Right lobe of liver (tissue), 6 donors: ENCODE measurements at regions not wholly inside any gene's neighbourhood (a gene's known extent, or its start where the extent isn't known, plus 50 kb on each side); places are given as distances from the start of the nearest gene placed in this dataset.

Source experiments
- ATAC-seq, 4 donors: fragments of 200-7000 bp; cut with Tn5 transposase; one replicate each; pipeline ENCODE4 v1.9.1; 2020; ENCODE audit warnings: mild to moderate bottlenecking in 4 of 4, moderate library complexity in 4 of 4
- DNase-seq, 3 donors: peaks; one replicate each; pipeline ENCODE4 v3.0.0-alpha.2; 2020
- H3K27ac ChIP-seq, 3 donors: fragments of 200-600 bp; one replicate each; pipeline ENCODE4 v1.8.0; 2022
- H3K27me3 ChIP-seq, 2 donors: fragments of 200-600 bp; one replicate each; pipeline ENCODE4 v1.8.0; 2022
- H3K36me3 ChIP-seq, 4 donors: fragments of 200-600 bp; sonication (generic) in 1 of 4; one replicate each; pipeline versions ENCODE4 v1.5.1 to v1.8.0; 2017 to 2022; ENCODE audit warnings: control low read depth in 1 of 4
- H3K4me1 ChIP-seq, 4 donors: fragments of 200-600 bp; sonication (generic) in 1 of 4; one replicate each; pipeline versions ENCODE4 v1.5.1 to v1.8.0; 2017 to 2022; ENCODE audit warnings: control low read depth in 1 of 4
- H3K4me3 ChIP-seq, 3 donors: fragments of 200-600 bp; one replicate each; pipeline ENCODE4 v1.8.0; 2022
- H3K9me3 ChIP-seq, 4 donors: fragments of 200-600 bp; sonication (generic) in 1 of 4; one replicate each; pipeline versions ENCODE4 v1.5.1 to v1.8.0; 2017 to 2022; ENCODE audit warnings: control low read depth in 1 of 4
- POLR2A ChIP-seq: fragments of 450-650 bp; IDR thresholded peaks from one replicate; pipeline ENCODE4 v1.6.1; 2017; ENCODE audit warnings: antibody characterized with exemption, mild to moderate bottlenecking
- WGBS: methylation state at CpG from one replicate; pipeline ENCODE4 v1.1.6; 2018; ENCODE audit warnings: low coverage, low lambda C conversion rate; ENCODE audit not compliant: insufficient coverage; ENCODE audit errors: missing lambda C conversion rate; 5-methylcytosine and 5-hydroxymethylcytosine counted together
- intact Hi-C, 2 donors: fragments of 100-400 bp; cut with DNase I; formaldehyde crosslinking; loops; one replicate each; pipeline versions ENCODE4 v1.11.2 to v1.14.1; 2022
- TF ChIP-seq, protein P1 (sequence below), 4 donors: fragments of 200-600 bp in 3 of 4; fragments of 450-650 bp in 1 of 4; IDR thresholded peaks; one replicate each; pipeline versions ENCODE4 v1.5.1 to v1.8.0; 2016 to 2022; ENCODE audit warnings: antibody characterized with exemption in 4 of 4, mild to moderate bottlenecking in 2 of 4
- donor health status: DM: no; HTN: yes; CAD: no.
- donor health status: DM: no; HTN: no; CAD: no.
- donor health status: DM: no; HTN: no; CAD: no.
- donor health status: DM: no; HTN: yes; CAD: no.
- donor health status: DM: no; HTN: yes; CAD: no.

DNA sequence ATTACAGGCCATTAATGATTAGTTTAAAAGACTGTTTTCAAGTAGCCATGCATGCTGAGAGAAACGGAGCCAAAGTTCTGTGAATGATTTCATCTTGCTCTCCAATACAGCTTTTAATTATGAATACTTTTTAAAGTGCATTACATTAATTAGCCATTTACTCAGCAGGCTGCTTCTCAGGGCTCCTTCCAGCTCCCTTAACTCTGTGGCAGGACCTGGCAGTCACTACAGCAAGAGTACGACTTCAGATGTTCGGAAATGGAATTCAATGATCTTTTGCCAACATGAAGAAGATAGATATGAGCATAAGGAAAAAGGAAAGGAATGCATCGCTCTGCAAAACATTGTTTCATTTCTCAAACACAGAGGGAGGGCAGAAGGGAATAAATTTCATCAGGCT is 987.2 kb downstream of the PDHA2 start:
- no peak for DNase-seq
- no peak for TF ChIP-seq POLR2A
- TF ChIP-seq, protein P1, sequence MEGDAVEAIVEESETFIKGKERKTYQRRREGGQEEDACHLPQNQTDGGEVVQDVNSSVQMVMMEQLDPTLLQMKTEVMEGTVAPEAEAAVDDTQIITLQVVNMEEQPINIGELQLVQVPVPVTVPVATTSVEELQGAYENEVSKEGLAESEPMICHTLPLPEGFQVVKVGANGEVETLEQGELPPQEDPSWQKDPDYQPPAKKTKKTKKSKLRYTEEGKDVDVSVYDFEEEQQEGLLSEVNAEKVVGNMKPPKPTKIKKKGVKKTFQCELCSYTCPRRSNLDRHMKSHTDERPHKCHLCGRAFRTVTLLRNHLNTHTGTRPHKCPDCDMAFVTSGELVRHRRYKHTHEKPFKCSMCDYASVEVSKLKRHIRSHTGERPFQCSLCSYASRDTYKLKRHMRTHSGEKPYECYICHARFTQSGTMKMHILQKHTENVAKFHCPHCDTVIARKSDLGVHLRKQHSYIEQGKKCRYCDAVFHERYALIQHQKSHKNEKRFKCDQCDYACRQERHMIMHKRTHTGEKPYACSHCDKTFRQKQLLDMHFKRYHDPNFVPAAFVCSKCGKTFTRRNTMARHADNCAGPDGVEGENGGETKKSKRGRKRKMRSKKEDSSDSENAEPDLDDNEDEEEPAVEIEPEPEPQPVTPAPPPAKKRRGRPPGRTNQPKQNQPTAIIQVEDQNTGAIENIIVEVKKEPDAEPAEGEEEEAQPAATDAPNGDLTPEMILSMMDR (IDR thresholded peaks at IDR 0.05): no peak
- no peaks in the 10 kb centered on the region for H3K27me3 ChIP-seq
- no peaks in the 10 kb centered on the region for H3K9me3 ChIP-seq
- H3K4me1 ChIP-seq: no peaks in the 10 kb centered on the region
- H3K4me3 ChIP-seq: no peak overlapping the region
- whole genome bisulfite sequencing: 55% methylated on average over 4 of the region's 4 CpGs
- H3K27ac ChIP-seq: no peak overlapping the region
- ATAC-seq: no peak
- H3K36me3 ChIP-seq: no peaks in the 10 kb centered on the region
- intact Hi-C loops: no loop called here

DNA sequence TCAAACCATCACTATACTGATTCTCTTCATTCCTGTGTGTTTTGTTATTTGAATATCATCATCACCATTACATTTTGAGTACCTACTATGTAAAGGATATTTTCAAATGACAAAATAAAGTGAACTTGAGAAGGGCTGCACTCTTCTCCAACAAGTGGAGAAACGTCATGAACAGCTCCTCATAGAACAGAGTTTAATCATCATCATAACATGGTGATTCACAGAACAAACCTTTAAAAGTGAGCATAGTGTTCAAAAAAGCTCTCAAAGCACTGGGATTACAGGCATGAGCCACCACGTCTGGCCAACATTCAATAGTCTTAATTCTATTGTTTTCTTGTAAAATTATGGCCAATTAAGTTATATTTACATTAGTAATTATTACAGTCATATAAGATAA is 993.9 kb downstream of the PDHA2 start:
- H3K4me3 ChIP-seq: no peak overlapping the region
- no peak for ATAC-seq
- no peaks in the 10 kb centered on the region for H3K27me3 ChIP-seq
- no peak overlapping the region for H3K27ac ChIP-seq
- no peaks in the 10 kb centered on the region for H3K36me3 ChIP-seq
- no peaks in the 10 kb centered on the region for H3K9me3 ChIP-seq
- 17% methylated on average over 2 of the region's 2 CpGs for WGBS
- TF ChIP-seq, protein P1 (IDR thresholded peaks at IDR 0.05): no peak
- TF ChIP-seq POLR2A: no peak
- no peak for DNase-seq
- intact Hi-C loops: no loop called here
- H3K4me1 ChIP-seq: no peaks in the 10 kb centered on the region

DNA sequence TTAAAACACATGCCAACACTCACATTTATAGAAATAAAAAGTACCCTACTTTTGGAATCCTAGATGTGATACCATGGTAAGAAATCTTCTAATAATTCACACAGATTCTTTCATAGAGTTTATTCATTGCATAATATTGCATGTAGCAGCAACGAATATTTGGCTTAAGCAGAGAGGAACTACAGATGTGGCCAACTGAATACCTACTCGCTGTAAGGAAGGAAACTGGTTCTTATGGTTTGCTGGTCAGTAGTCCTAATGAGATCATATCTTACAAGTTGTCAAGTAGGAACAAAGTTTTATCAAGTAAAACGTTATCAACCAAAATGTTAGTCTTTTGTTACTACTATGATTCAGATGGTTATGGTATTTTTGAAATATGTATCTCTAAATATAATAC is 996.1 kb downstream of the PDHA2 start:
- DNase-seq (no peak), ATAC-seq (no peak)
- TF ChIP-seq, protein P1 (IDR thresholded peaks at IDR 0.05): no peak
- no peak for TF ChIP-seq POLR2A
- Histone ChIP-seq H3K27ac (no peak overlapping the region), H3K4me3 (no peak overlapping the region), H3K27me3 (no peaks in the 10 kb centered on the region), H3K9me3 (no peaks in the 10 kb centered on the region), H3K36me3 (no peaks in the 10 kb centered on the region), H3K4me1 (no peaks in the 10 kb centered on the region)
- intact Hi-C loops: no loop called here
- WGBS: 27% methylated on average over 3 of the region's 3 CpGs

DNA sequence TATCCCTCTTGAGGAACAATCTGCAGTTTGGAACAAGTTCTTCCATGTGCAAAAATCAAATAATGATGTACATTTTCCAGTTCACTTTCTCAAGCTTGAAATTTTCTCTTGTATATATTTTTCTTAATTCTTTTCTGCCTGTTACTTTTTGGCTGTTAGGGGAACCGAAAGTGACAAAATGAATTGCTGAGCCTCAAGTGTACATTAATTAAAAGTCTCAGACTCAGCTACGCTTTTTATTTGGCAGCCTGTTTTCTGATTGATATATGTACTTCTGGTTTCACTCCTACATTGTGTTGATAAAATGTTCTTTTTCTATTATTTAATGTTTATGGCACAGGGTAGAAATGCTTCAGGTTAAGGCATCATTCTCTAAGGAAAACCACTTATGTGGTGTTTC is 999.5 kb downstream of the PDHA2 start:
- TF ChIP-seq, protein P1 (IDR thresholded peaks at IDR 0.05): no peak
- TF ChIP-seq POLR2A: no peak
- DNase-seq (no peak), ATAC-seq (no peak)
- intact Hi-C loops: no loop called here
- Histone ChIP-seq H3K4me1 (no peaks in the 10 kb centered on the region), H3K27ac (no peak overlapping the region), H3K27me3 (no peaks in the 10 kb centered on the region), H3K9me3 (no peaks in the 10 kb centered on the region), H3K4me3 (no peak overlapping the region), H3K36me3 (no peaks in the 10 kb centered on the region)
- WGBS: 34% methylated on average over 2 of the region's 2 CpGs

DNA sequence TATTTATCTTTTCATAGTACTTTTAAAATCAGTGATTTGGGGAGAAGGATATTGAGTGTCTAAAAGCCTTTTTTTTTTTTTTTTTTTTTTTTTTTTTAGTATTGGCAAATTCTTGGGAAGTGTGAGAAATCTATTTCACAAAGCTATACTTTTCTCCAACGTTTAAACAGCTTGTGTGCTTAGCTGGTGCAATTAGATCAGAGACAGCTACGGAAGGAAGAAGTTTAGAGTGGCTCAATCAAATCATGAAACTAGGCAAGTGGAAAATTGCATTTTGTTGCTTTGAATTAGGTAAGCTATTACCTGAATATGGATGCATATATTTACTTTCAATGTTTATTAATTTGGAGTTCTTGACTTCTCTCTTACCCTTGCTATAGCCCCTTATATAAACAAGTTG is 1001.9 kb downstream of the PDHA2 start:
- Histone ChIP-seq H3K9me3 (no peaks in the 10 kb centered on the region), H3K27ac (no peak overlapping the region), H3K36me3 (no peaks in the 10 kb centered on the region), H3K27me3 (no peaks in the 10 kb centered on the region), H3K4me3 (no peak overlapping the region), H3K4me1 (no peaks in the 10 kb centered on the region)
- intact Hi-C loops: no loop called here
- no peak for ATAC-seq
- 32% methylated on average over 2 of the region's 2 CpGs for WGBS
- TF ChIP-seq POLR2A: no peak
- TF ChIP-seq, protein P1 (IDR thresholded peaks at IDR 0.05): no peak
- DNase-seq: no peak
